Sigmoid colon (tissue), 6 donors: ENCODE measurements at regions not wholly inside any gene's neighbourhood (a gene's known extent, or its start where the extent isn't known, plus 50 kb on each side); places are given as distances from the start of the nearest gene placed in this dataset.

Source experiments
- DNase-seq: peaks from one replicate; pipeline ENCODE4 v3.0.0-alpha.2; 2019
- H3K27ac ChIP-seq, 4 donors: fragments of 200-600 bp; sonication (generic); one replicate each; pipeline ENCODE4 v1.5.1; 2016 to 2019; ENCODE audit warnings: mild to moderate bottlenecking in 1 of 4
- H3K27me3 ChIP-seq, 3 donors: fragments of 200-600 bp; sonication (generic); one replicate each; pipeline ENCODE4 v1.5.1; 2019; ENCODE audit warnings: mild to moderate bottlenecking in 1 of 3
- H3K36me3 ChIP-seq, 4 donors: fragments of 200-600 bp; sonication (generic); one replicate each; pipeline ENCODE4 v1.5.1; 2016 to 2019
- H3K4me1 ChIP-seq, 4 donors: fragments of 200-600 bp; sonication (generic); one replicate each; pipeline ENCODE4 v1.5.1; 2017 to 2019
- H3K4me3 ChIP-seq, 4 donors: fragments of 200-600 bp; sonication (generic); one replicate each; pipeline ENCODE4 v1.5.1; 2017 to 2019; ENCODE audit warnings: mild to moderate bottlenecking in 2 of 4, moderate library complexity in 1 of 4
- H3K9me3 ChIP-seq, 4 donors: fragments of 200-600 bp in 3 of 4; sonication (generic) in 3 of 4; one replicate each; pipeline versions ENCODE4 v1.5.1 to v1.6.1; 2013 to 2019
- CTCF ChIP-seq, 4 experiments: fragments of 450-650 bp in 3 of 4; fragments of 200-600 bp in 1 of 4; IDR thresholded peaks; one replicate each; pipeline ENCODE4 v1.5.1; 2016 to 2019; ENCODE audit warnings: antibody characterized with exemption in 4 of 4, mild to moderate bottlenecking in 3 of 4, moderate library complexity in 2 of 4
- EP300 ChIP-seq, 4 donors: sonication (generic); formaldehyde crosslinking; IDR thresholded peaks; one replicate each; pipeline ENCODE4 v1.6.1; 2017; ENCODE audit warnings: antibody characterized with exemption in 4 of 4
- POLR2A ChIP-seq, 2 donors: fragments of 450-650 bp; IDR thresholded peaks; one replicate each; pipeline ENCODE4 v1.6.1; 2016; ENCODE audit warnings: antibody characterized with exemption in 2 of 2, mild to moderate bottlenecking in 2 of 2, moderate library complexity in 2 of 2
- POLR2AphosphoS5 ChIP-seq, 4 donors: sonication (generic); formaldehyde crosslinking; IDR thresholded peaks; one replicate each; pipeline ENCODE4 v1.6.1; 2017; ENCODE audit warnings: antibody characterized with exemption in 4 of 4
- WGBS, 2 donors: extraction: QIAGEN DNeasy Blood & Tissue Kit; methylation state at CpG; one replicate each; pipeline ENCODE4 v1.1.7; 2013; 5-methylcytosine and 5-hydroxymethylcytosine counted together
- intact Hi-C: fragments of 100-400 bp; cut with DNase I; formaldehyde crosslinking; loops from one replicate; pipeline ENCODE4 v1.15.1; 2023
- donor health status: healthy with polysubstance abuse.
- donor health status: healthy.

- WGBS, 2 donors: 83 to 87% methylated on average over 6 of the region's 6 CpGs
These were observed 114.7 kb upstream of the AMN1 start for GRCh38 chr12:31843398-31844095.

GRCh38 chr12:31837913-31838312 is 109.1 kb upstream of the AMN1 start:
- Histone ChIP-seq H3K27ac (no peak overlapping the region), H3K4me3 (no peak overlapping the region), H3K36me3 (no peaks in the 10 kb centered on the region), H3K9me3 (peaks cover 0 to 3% (median 0%) of the 10 kb centered on the region in 4 donors), H3K27me3 (no peaks in the 10 kb centered on the region), H3K4me1 (no peaks in the 10 kb centered on the region)
- no peak for DNase-seq
- no peak for TF ChIP-seq EP300 (IDR thresholded peaks at IDR 0.05)
- 94 to 95% methylated on average over 3 of the region's 3 CpGs for WGBS, 2 donors
- intact Hi-C loops: no loop called here

More at GRCh38 chr12:31843398-31844095, 114.7 kb upstream of the AMN1 start:
- no peaks in the 10 kb centered on the region for H3K36me3 ChIP-seq
- TF ChIP-seq CTCF (IDR thresholded peaks at IDR 0.05): no peak
- no peak for TF ChIP-seq POLR2AphosphoS5 (IDR thresholded peaks at IDR 0.05)
- TF ChIP-seq POLR2A (IDR thresholded peaks at IDR 0.05): no peak
- TF ChIP-seq EP300 (IDR thresholded peaks at IDR 0.05): no peak
- no peak overlapping the region for H3K27ac ChIP-seq
- H3K4me3 ChIP-seq: no peak overlapping the region
- peaks cover 0 to 13% (median 0%) of the 10 kb centered on the region in 4 donors for H3K9me3 ChIP-seq
- H3K4me1 ChIP-seq: no peaks in the 10 kb centered on the region
- no peaks in the 10 kb centered on the region for H3K27me3 ChIP-seq
- no peak for DNase-seq
- intact Hi-C loops: no loop called here

- no peak for DNase-seq
- Histone ChIP-seq H3K4me1 (no peaks in the 10 kb centered on the region), H3K36me3 (no peaks in the 10 kb centered on the region), H3K27ac (no peak overlapping the region), H3K9me3 (peaks cover 0 to 3% (median 0%) of the 10 kb centered on the region in 4 donors), H3K4me3 (no peak overlapping the region), H3K27me3 (no peaks in the 10 kb centered on the region)
- TF ChIP-seq POLR2A (IDR thresholded peaks at IDR 0.05) (no peak), POLR2AphosphoS5 (IDR thresholded peaks at IDR 0.05) (no peak), CTCF (IDR thresholded peaks at IDR 0.05) (no peak), EP300 (IDR thresholded peaks at IDR 0.05) (no peak)
- intact Hi-C loops: no loop called here
- 30 to 57% methylated on average over 5 of the region's 5 CpGs for WGBS, 2 donors
These were observed 106.6 kb upstream of the AMN1 start for GRCh38 chr12:31835276-31835882.

GRCh38 chr12:31834150-31834549 is 105.3 kb upstream of the AMN1 start:
- Histone ChIP-seq H3K27ac (no peak overlapping the region), H3K4me1 (no peaks in the 10 kb centered on the region), H3K27me3 (no peaks in the 10 kb centered on the region), H3K4me3 (no peak overlapping the region), H3K9me3 (peaks cover 0 to 3% (median 0%) of the 10 kb centered on the region in 4 donors), H3K36me3 (no peaks in the 10 kb centered on the region)
- TF ChIP-seq EP300 (IDR thresholded peaks at IDR 0.05) (no peak), CTCF (IDR thresholded peaks at IDR 0.05) (no peak), POLR2AphosphoS5 (IDR thresholded peaks at IDR 0.05) (no peak), POLR2A (IDR thresholded peaks at IDR 0.05) (no peak)
- DNase-seq: no peak
- intact Hi-C loops: no loop called here
- 91 to 96% methylated on average over 7 of the region's 7 CpGs for WGBS, 2 donors

- no peak for DNase-seq
- H3K27me3 ChIP-seq: no peaks in the 10 kb centered on the region
- no peaks in the 10 kb centered on the region for H3K36me3 ChIP-seq
- no peaks in the 10 kb centered on the region for H3K4me1 ChIP-seq
- WGBS, 2 donors: 53 to 79% methylated on average over 7 of the region's 7 CpGs
- intact Hi-C loops: no loop called here
- no peak overlapping the region for H3K27ac ChIP-seq
- no peak overlapping the region for H3K4me3 ChIP-seq
- TF ChIP-seq POLR2AphosphoS5 (IDR thresholded peaks at IDR 0.05) (no peak), EP300 (IDR thresholded peaks at IDR 0.05) (no peak), CTCF (IDR thresholded peaks at IDR 0.05) (no peak), POLR2A (IDR thresholded peaks at IDR 0.05) (no peak)
- H3K9me3 ChIP-seq: peaks cover 0 to 3% (median 0%) of the 10 kb centered on the region in 4 donors
These were observed 104.2 kb upstream of the AMN1 start for GRCh38 chr12:31832740-31833729.
